ENCODE measurements at regions not wholly inside any gene's neighbourhood (a gene's known extent, or its start where the extent isn't known, plus 50 kb on each side); places are given as distances from the start of the nearest gene placed in this dataset.

GRCh38 chr4:64001229-64001898 lies 407.9 kb downstream of the TECRL start:
- Histone ChIP-seq H3K27ac (ENCODE audit: low read length) (peak overlapping the region; percentile 67; the same call in 1 of the 2 replicates), H3F3A (ENCODE audit: insufficient read depth, low read length) (0 out of 2 replicates have a peak, but pooled peaks cover 3% of the 10 kb centered on the region), H3K9me3 (replicated peaks; ENCODE audit: insufficient read depth, low read length) (no peaks in the 10 kb centered on the region), H3K4me1 (ENCODE audit: low read length) (peaks cover 17% of the 10 kb centered on the region), H3K4me2 (ENCODE audit: low read depth, low read length) (peak overlapping the region; percentile 56), H3K9me2 (replicated peaks; ENCODE audit: insufficient read depth, low read length) (no peaks in the 10 kb centered on the region), H3K36me3 (replicated peaks; ENCODE audit: insufficient read depth, low read length) (no peaks in the 10 kb centered on the region), H3K79me2 (ENCODE audit: low read length) (no peaks in the 10 kb centered on the region), H3K4me3 (ENCODE audit: low read length) (peak overlapping the region; percentile 53), H4K20me1 (ENCODE audit: insufficient read depth, low read length) (no peaks in the 10 kb centered on the region), H3K9ac (ENCODE audit: low read length) (peak overlapping the region; percentile 39; the same call in 1 of the 2 replicates), H3K27me3 (replicated peaks; ENCODE audit: insufficient read depth, low read length) (no peaks in the 10 kb centered on the region), H2AFZ (ENCODE audit: low read length) (peak overlapping the region; percentile 80)
- TF ChIP-seq CTCF (IDR thresholded peaks at IDR 0.05; ENCODE audit: low read length) (no peak), EZH2phosphoT487 (IDR thresholded peaks at IDR 0.05; ENCODE audit: low read length) (no peak)
- DNase-seq: peak; percentile 79

GRCh38 chr4:64000241-64000640 lies 409.0 kb downstream of the TECRL start:
- no peaks in the 10 kb centered on the region for H4K20me1 ChIP-seq (ENCODE audit: insufficient read depth, low read length)
- H3K9me2 ChIP-seq (replicated peaks; ENCODE audit: insufficient read depth, low read length): no peaks in the 10 kb centered on the region
- no peaks in the 10 kb centered on the region for H3K27me3 ChIP-seq (replicated peaks; ENCODE audit: insufficient read depth, low read length)
- peak overlapping the region; percentile 67; the same call in 1 of the 2 replicates for H3K27ac ChIP-seq (ENCODE audit: low read length)
- no peaks in the 10 kb centered on the region for H3K79me2 ChIP-seq (ENCODE audit: low read length)
- no peak overlapping the region for H2AFZ ChIP-seq (ENCODE audit: low read length)
- H3K9me3 ChIP-seq (replicated peaks; ENCODE audit: insufficient read depth, low read length): no peaks in the 10 kb centered on the region
- H3K4me3 ChIP-seq (ENCODE audit: low read length): no peak overlapping the region
- TF ChIP-seq EZH2phosphoT487 (IDR thresholded peaks at IDR 0.05; ENCODE audit: low read length) (no peak), CTCF (IDR thresholded peaks at IDR 0.05; ENCODE audit: low read length) (no peak), EZH2 (optimal IDR thresholded peaks at IDR 0.05; ENCODE audit: low read depth, low read length) (no peak)
- no peaks in the 10 kb centered on the region for H3K36me3 ChIP-seq (replicated peaks; ENCODE audit: insufficient read depth, low read length)
- 0 out of 2 replicates have a peak, but pooled peaks cover 3% of the 10 kb centered on the region for H3F3A ChIP-seq (ENCODE audit: insufficient read depth, low read length)
- H3K4me1 ChIP-seq (ENCODE audit: low read length): peaks cover 17% of the 10 kb centered on the region
- DNase-seq: no peak
- H3K9ac ChIP-seq (ENCODE audit: low read length): no peak overlapping the region
- H3K4me2 ChIP-seq (ENCODE audit: low read depth, low read length): no peak overlapping the region

- no peaks in the 10 kb centered on the region for H3K9me3 ChIP-seq (replicated peaks; ENCODE audit: insufficient read depth, low read length)
- no peaks in the 10 kb centered on the region for H3K4me1 ChIP-seq (ENCODE audit: low read length)
- no peaks in the 10 kb centered on the region for H3K9me2 ChIP-seq (replicated peaks; ENCODE audit: insufficient read depth, low read length)
- H3K27me3 ChIP-seq (replicated peaks; ENCODE audit: insufficient read depth, low read length): no peaks in the 10 kb centered on the region
- H2AFZ ChIP-seq (ENCODE audit: low read length): no peak overlapping the region
- no peaks in the 10 kb centered on the region for H3K36me3 ChIP-seq (replicated peaks; ENCODE audit: insufficient read depth, low read length)
- no peaks in the 10 kb centered on the region for H3K79me2 ChIP-seq (ENCODE audit: low read length)
- TF ChIP-seq EZH2 (optimal IDR thresholded peaks at IDR 0.05; ENCODE audit: low read depth, low read length) (no peak), EZH2phosphoT487 (IDR thresholded peaks at IDR 0.05; ENCODE audit: low read length) (no peak), CTCF (IDR thresholded peaks at IDR 0.05; ENCODE audit: low read length) (no peak)
- no peaks in the 10 kb centered on the region for H3F3A ChIP-seq (ENCODE audit: insufficient read depth, low read length)
- no peak overlapping the region for H3K4me2 ChIP-seq (ENCODE audit: low read depth, low read length)
- no peak overlapping the region for H3K27ac ChIP-seq (ENCODE audit: low read length)
- no peak overlapping the region for H3K9ac ChIP-seq (ENCODE audit: low read length)
- DNase-seq: no peak
- no peak overlapping the region for H3K4me3 ChIP-seq (ENCODE audit: low read length)
- no peaks in the 10 kb centered on the region for H4K20me1 ChIP-seq (ENCODE audit: insufficient read depth, low read length)
Measured at GRCh38 chr4:63986253-63986652, 423.0 kb downstream of the TECRL start.
